HEK293T (cell line): ENCODE measurements at regions not wholly inside any gene's neighbourhood (a gene's known extent, or its start where the extent isn't known, plus 50 kb on each side); places are given as distances from the start of the nearest gene placed in this dataset.

Experiments used
- ARNT ChIP-seq: fragments of 450-650 bp; IDR thresholded peaks from 2 replicates; pipeline ENCODE4 v1.6.1; 2017; ENCODE audit warnings: mild to moderate bottlenecking
- BHLHE40 ChIP-seq: fragments of 450-650 bp; IDR thresholded peaks from 2 replicates; pipeline ENCODE4 v1.6.1; 2016; ENCODE audit warnings: mild to moderate bottlenecking, moderate library complexity, borderline replicate concordance
- CTBP1 ChIP-seq: fragments of 450-650 bp; IDR thresholded peaks from 2 replicates; pipeline ENCODE4 v1.6.1; 2016; ENCODE audit warnings: borderline replicate concordance
- ELF4 ChIP-seq: fragments of 450-650 bp; IDR thresholded peaks from 2 replicates; pipeline ENCODE4 v1.6.1; 2017; ENCODE audit warnings: antibody characterized with exemption
- FOXA1 ChIP-seq: fragments of 450-650 bp; IDR thresholded peaks from 2 replicates; pipeline ENCODE4 v1.6.1; 2016; ENCODE audit warnings: mild to moderate bottlenecking
- FOXK2 ChIP-seq: fragments of 450-650 bp; IDR thresholded peaks from 2 replicates; pipeline ENCODE4 v1.6.1; 2016; ENCODE audit warnings: mild to moderate bottlenecking
- FOXM1 ChIP-seq: fragments of 450-650 bp; IDR thresholded peaks from 2 replicates; pipeline ENCODE4 v1.6.1; 2017; ENCODE audit warnings: mild to moderate bottlenecking, borderline replicate concordance
- HDGF ChIP-seq: fragments of 450-650 bp; IDR thresholded peaks from 2 replicates; pipeline ENCODE4 v1.6.1; 2017; ENCODE audit warnings: antibody characterized with exemption, borderline replicate concordance
- LEF1 ChIP-seq: fragments of 450-650 bp; IDR thresholded peaks from 2 replicates; pipeline ENCODE4 v1.6.1; 2017; ENCODE audit warnings: mild to moderate bottlenecking, borderline replicate concordance
- NFRKB ChIP-seq: fragments of 450-650 bp; IDR thresholded peaks from 2 replicates; pipeline ENCODE4 v1.6.1; 2016; ENCODE audit warnings: mild to moderate bottlenecking, moderate library complexity
- SP1 ChIP-seq: fragments of 450-650 bp; IDR thresholded peaks from 2 replicates; pipeline ENCODE4 v1.6.1; 2017
- TARDBP ChIP-seq: fragments of 450-650 bp; IDR thresholded peaks from 2 replicates; pipeline ENCODE4 v1.6.1; 2016
- ZNF384 ChIP-seq: fragments of 450-650 bp; IDR thresholded peaks from 2 replicates; pipeline ENCODE4 v1.6.1; 2016
- TF ChIP-seq, protein P1 (sequence below): fragments of 450-650 bp; IDR thresholded peaks from 2 replicates; pipeline ENCODE4 v1.6.1; 2016

DNA sequence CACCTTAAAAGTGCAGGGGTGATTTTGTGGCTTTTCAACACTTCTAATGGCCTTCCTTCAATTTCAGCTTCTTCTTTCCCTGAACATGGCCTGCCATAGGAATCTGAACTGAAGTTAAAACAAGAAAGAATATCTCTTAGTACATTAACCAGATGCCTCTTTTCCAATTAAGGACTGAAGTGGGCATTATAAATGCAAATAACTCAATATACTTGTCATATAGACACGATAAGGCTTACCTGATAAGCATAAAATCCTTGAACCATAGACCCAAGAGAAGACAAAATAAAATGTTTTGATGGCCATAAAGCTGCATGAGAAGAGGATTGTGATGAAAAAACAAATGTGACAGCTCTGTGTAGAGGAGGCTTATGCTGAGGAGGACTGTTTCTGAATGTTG lies 173.1 kb downstream of the MC4R start:
- TF ChIP-seq TARDBP, result no peak
- no peak for TF ChIP-seq NFRKB
- no peak for TF ChIP-seq BHLHE40
- TF ChIP-seq ZNF384, result no peak
- TF ChIP-seq, protein P1, sequence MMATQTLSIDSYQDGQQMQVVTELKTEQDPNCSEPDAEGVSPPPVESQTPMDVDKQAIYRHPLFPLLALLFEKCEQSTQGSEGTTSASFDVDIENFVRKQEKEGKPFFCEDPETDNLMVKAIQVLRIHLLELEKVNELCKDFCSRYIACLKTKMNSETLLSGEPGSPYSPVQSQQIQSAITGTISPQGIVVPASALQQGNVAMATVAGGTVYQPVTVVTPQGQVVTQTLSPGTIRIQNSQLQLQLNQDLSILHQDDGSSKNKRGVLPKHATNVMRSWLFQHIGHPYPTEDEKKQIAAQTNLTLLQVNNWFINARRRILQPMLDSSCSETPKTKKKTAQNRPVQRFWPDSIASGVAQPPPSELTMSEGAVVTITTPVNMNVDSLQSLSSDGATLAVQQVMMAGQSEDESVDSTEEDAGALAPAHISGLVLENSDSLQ, result no peak
- TF ChIP-seq LEF1, result no peak
- TF ChIP-seq CTBP1, result no peak
- no peak for TF ChIP-seq FOXM1
- no peak for TF ChIP-seq SP1
- TF ChIP-seq ELF4, result no peak
- TF ChIP-seq ARNT, result no peak
- TF ChIP-seq HDGF, result no peak
- TF ChIP-seq FOXK2, result no peak
- no peak for TF ChIP-seq FOXA1
